ENCODE measurements at regions not wholly inside any gene's neighbourhood (a gene's known extent, or its start where the extent isn't known, plus 50 kb on each side); places are given as distances from the start of the nearest gene placed in this dataset.

- TF ChIP-seq, protein P1, sequence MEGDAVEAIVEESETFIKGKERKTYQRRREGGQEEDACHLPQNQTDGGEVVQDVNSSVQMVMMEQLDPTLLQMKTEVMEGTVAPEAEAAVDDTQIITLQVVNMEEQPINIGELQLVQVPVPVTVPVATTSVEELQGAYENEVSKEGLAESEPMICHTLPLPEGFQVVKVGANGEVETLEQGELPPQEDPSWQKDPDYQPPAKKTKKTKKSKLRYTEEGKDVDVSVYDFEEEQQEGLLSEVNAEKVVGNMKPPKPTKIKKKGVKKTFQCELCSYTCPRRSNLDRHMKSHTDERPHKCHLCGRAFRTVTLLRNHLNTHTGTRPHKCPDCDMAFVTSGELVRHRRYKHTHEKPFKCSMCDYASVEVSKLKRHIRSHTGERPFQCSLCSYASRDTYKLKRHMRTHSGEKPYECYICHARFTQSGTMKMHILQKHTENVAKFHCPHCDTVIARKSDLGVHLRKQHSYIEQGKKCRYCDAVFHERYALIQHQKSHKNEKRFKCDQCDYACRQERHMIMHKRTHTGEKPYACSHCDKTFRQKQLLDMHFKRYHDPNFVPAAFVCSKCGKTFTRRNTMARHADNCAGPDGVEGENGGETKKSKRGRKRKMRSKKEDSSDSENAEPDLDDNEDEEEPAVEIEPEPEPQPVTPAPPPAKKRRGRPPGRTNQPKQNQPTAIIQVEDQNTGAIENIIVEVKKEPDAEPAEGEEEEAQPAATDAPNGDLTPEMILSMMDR (conservative IDR thresholded peaks at IDR 0.05), result no peak
- no peak for TF ChIP-seq ZFX (IDR thresholded peaks at IDR 0.05)
Observed at GRCh38 chr3:157819270-157820156, 286.7 kb downstream of the SHOX2 start.
